ENCODE measurements at regions not wholly inside any gene's neighbourhood (a gene's known extent, or its start where the extent isn't known, plus 50 kb on each side); places are given as distances from the start of the nearest gene placed in this dataset.

- Mint-ChIP-seq H3K9me3 (peaks cover 2 to 14% (median 7%) of the 10 kb centered on the region in 7 donors), H3K4me1 (no peaks in the 10 kb centered on the region), H3K36me3 (no peaks in the 10 kb centered on the region), H3K27me3 (ENCODE audit: low read depth in 3 of 3) (no peaks in the 10 kb centered on the region), H3K4me3 (no peak overlapping the region), H3K27ac (no peak overlapping the region)
- Histone ChIP-seq H3K4me3 (replicated peaks in 1 of 3; ENCODE audit: low read depth in 2 of 3, low read length in 3 of 3) (no peak overlapping the region), H3K9ac (ENCODE audit: insufficient read depth, low read length, poor library complexity, severe bottlenecking) (no peak overlapping the region), H3K4me2 (replicated peaks; ENCODE audit: extremely low read depth, low read length, poor library complexity, severe bottlenecking) (no peak overlapping the region), H3K27me3 (ENCODE audit: control insufficient read depth in 2 of 2, insufficient read depth in 2 of 2, low read length in 2 of 2) (no peaks in the 10 kb centered on the region), H3K9me3 (replicated peaks in 1 of 2; ENCODE audit: control insufficient read depth in 1 of 2, insufficient read depth in 1 of 2, low read length in 2 of 2) (peaks cover 3 to 14% of the 10 kb centered on the region in 2 donors), H3K27ac (ENCODE audit: low read depth in 1 of 2, low read length in 2 of 2) (no peak overlapping the region), H3K79me2 (ENCODE audit: insufficient read depth, low read length) (no peaks in the 10 kb centered on the region), H4K20me1 (ENCODE audit: insufficient read depth, low read length) (no peaks in the 10 kb centered on the region), H2AFZ (ENCODE audit: insufficient read depth, low read depth, low read length, poor library complexity, severe bottlenecking) (no peak overlapping the region), H3K4me1 (ENCODE audit: control insufficient read depth in 1 of 2, insufficient read depth in 2 of 2, low read length in 2 of 2) (no peaks in the 10 kb centered on the region), H3K36me3 (replicated peaks in 1 of 2; ENCODE audit: control insufficient read depth in 1 of 2, insufficient read depth in 2 of 2, low read length in 2 of 2) (no peaks in the 10 kb centered on the region)
- intact Hi-C loops (cut with micrococcal nuclease): no loop called here
- no peak for TF ChIP-seq CTCF (IDR thresholded peaks at IDR 0.05)
- no peak for DNase-seq
These were observed 234.9 kb downstream of the FAM170A start for GRCh38 chr5:119864286-119864685.

DNA sequence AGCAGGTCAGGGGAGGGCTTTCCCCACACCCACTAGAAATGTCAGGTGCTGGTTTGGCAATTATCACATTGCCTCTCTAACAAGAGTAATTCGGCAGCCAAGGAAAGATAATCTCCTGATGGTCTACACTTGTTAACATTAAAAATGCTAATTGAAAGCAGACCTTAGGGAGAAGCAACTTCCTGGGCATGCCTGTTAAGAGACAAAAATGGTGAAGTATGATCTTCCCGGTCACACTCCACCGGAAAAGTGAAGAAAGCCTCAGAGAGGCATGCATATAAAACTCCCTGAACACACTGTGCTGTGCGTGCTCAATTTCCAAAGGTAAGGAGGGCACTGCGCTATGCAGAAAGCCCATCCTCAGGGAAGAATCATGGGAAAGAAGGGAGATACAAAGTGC is 244.3 kb downstream of the FAM170A start:
- Histone ChIP-seq H3K4me3 (replicated peaks in 1 of 3; ENCODE audit: low read depth in 2 of 3, low read length in 3 of 3) (no peak overlapping the region), H3K27ac (ENCODE audit: low read depth in 1 of 2, low read length in 2 of 2) (no peak overlapping the region), H3K79me2 (ENCODE audit: insufficient read depth, low read length) (no peaks in the 10 kb centered on the region), H3K4me1 (ENCODE audit: control insufficient read depth in 1 of 2, insufficient read depth in 2 of 2, low read length in 2 of 2) (no peaks in the 10 kb centered on the region), H3K9me3 (replicated peaks in 1 of 2; ENCODE audit: control insufficient read depth in 1 of 2, insufficient read depth in 1 of 2, low read length in 2 of 2) (no peaks in the 10 kb centered on the region), H2AFZ (ENCODE audit: insufficient read depth, low read depth, low read length, poor library complexity, severe bottlenecking) (no peak overlapping the region), H4K20me1 (ENCODE audit: insufficient read depth, low read length) (no peaks in the 10 kb centered on the region), H3K9ac (ENCODE audit: insufficient read depth, low read length, poor library complexity, severe bottlenecking) (no peak overlapping the region), H3K27me3 (ENCODE audit: control insufficient read depth in 2 of 2, insufficient read depth in 2 of 2, low read length in 2 of 2) (no peaks in the 10 kb centered on the region), H3K36me3 (replicated peaks in 1 of 2; ENCODE audit: control insufficient read depth in 1 of 2, insufficient read depth in 2 of 2, low read length in 2 of 2) (no peaks in the 10 kb centered on the region), H3K4me2 (replicated peaks; ENCODE audit: extremely low read depth, low read length, poor library complexity, severe bottlenecking) (no peak overlapping the region)
- Mint-ChIP-seq H3K4me3 (no peak overlapping the region), H3K36me3 (no peaks in the 10 kb centered on the region), H3K9me3 (peaks cover 0 to 4% (median under 1%) of the 10 kb centered on the region in 7 donors), H3K27me3 (ENCODE audit: low read depth in 3 of 3) (peaks cover 0 to 2% (median 2%) of the 10 kb centered on the region in 3 donors), H3K27ac (no peak overlapping the region), H3K4me1 (peaks cover 1% of the 10 kb centered on the region)
- TF ChIP-seq CTCF (IDR thresholded peaks at IDR 0.05): no peak
- 76% methylated on average over 2 of the region's 5 CpGs for WGBS (ENCODE audit: insufficient coverage)
- intact Hi-C loops (cut with micrococcal nuclease): no loop called here
- DNase-seq: no peak
